ENCODE measurements at regions not wholly inside any gene's neighbourhood (a gene's known extent, or its start where the extent isn't known, plus 50 kb on each side); places are given as distances from the start of the nearest gene placed in this dataset.

DNA sequence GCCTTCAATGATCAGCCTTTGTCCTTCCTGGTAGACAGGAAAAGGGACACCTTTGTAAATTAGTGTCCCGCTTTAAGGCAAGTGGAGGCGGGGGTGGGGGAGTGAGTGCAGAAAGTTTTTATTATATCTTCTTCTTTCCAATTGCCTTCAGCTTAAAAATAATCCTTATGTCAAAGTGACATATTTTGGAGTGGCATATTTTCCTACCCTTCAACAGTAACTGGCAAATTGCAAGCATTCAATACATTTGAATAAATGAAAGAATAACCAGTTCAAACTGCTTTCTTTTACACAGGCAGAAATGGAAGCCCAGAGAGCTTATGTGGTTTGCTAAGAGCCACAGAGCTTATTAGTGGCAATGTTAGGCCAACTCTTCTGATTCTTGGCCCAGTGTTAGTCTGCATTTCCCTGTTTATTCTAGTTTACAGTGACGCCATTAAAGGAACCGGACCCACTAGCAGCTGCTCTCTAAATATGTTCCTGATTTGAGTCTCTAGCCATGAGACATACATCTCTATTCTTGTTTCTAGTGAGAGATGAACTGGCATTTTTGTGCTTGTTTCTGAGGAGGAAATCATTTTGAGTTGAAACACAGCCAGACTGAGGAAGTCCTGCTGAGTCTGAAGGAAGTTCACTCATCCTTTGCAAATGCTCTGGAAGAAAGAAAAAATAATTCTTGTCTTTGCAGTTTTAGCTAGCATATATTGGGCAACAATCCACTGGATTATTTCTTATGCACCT is 468.7 kb downstream of the NOVA1 start:
- DNase-seq (ENCODE audit: low spot score), result no peak

DNA sequence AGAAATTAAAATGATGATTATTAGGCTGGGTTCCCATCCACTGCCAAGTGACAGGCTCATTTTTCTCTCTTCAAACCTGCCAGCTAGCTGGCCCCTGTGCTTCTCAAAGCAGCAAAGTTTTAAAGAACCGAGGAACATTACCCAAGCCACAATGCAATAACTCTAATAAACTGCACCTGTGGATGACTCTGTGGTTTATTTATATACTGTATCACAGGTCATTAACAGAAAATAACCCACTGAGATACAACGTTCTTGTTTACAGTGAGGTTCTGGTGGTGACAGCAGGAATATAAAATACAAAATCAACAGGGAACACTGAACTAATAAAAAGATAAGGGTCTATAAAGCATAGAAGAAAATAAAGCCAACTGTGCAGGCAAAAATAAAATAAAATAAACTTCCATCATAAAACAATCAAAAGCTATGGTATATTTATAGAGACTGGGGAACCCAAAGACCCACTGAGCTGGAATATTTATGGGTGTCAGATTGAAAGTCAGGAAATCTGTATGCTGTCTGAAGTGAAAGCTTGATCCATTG is 472.9 kb downstream of the NOVA1 start:
- DNase-seq (ENCODE audit: low spot score), result no peak

DNA sequence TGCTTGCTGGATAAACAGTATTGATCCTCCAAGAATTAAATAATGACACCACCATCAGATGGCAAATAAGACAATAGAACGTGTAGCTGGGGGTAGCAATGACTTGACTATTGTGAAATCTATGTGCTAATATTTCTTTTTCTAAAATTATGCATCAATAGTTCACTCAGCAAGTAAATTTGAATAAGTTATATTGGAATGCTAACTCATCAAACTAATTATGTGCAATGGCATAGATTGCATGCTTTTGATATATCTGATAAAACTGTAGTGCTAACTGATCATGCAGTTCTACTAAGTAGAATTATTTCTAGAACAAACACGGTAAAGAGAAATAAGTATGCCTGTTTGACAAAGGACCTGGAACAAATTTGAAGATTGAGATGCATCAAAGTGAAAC is 474.4 kb downstream of the NOVA1 start:
- DNase-seq (ENCODE audit: low spot score), result no peak

DNA sequence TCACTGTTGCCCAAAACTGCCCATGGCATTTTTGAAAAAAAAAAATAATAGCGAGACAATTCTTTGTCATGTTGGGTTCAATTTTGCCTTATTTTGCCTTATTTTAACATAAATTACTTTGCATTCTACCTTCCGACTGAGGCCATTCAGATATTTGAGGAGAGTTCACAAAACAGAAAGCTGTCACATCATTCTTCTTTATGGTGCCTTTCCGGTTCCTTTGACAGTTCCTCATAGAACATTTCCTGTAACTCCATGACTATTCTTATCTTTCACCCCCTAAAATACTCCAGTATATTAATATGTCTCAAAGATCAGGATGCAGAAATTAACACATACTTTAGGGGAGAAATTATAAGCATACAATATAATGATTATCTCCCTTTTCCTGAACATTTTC is 476.7 kb downstream of the NOVA1 start:
- no peak for DNase-seq (ENCODE audit: low spot score)

DNA sequence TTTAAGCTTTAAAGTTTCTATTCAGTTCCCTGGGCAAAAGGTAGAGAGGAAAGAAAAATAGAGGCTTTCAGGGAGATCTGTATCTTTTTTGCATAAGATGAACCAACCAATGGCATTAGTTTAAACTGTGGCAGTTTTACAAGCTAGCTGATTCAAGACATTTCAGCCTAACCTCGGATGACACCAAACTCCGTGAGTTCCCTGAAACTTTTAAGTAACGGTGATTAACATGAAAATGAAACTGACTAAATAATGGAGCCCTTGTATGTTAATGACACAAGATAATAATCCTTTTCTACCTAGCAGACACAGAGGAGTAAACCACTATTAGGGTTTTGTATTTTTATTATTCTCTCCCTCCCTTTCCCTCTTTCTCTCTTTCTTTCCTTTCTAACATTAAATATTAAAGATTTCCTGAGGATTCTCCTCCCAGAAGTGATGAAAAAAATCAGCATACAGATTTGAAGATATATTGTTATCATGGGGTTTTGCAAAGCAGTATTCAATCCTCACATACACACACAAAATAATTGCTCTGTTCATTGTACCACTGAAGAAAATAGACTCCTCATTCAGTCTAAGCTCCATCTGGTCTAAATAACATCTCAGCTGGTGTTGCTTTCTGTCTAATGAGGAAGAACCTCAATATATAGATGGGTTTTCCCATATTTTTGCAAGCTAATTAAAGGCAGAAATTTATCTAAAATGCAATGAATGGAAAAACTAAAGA is 483.8 kb downstream of the NOVA1 start:
- DNase-seq (ENCODE audit: low spot score), result no peak

DNA sequence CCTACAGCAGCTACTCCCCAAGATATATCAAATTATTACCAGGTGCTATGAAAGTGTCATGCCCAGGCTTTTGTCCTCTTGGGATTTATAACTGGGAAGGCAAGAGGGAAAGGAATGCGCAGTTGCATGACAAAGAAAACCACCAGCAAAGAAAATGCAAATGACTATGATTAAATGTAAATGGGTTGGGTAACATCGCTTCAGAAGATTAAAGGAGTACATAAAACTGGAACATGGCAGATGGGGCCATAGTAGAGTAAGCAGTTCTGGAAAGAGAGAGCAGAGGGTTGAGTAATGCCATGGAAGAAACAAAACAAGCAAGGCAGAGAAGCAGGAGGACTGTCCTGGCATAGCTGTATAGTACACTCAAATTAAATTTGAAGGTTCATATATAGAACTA is 493.1 kb downstream of the NOVA1 start:
- peak; percentile 13 for DNase-seq (ENCODE audit: low spot score)

DNA sequence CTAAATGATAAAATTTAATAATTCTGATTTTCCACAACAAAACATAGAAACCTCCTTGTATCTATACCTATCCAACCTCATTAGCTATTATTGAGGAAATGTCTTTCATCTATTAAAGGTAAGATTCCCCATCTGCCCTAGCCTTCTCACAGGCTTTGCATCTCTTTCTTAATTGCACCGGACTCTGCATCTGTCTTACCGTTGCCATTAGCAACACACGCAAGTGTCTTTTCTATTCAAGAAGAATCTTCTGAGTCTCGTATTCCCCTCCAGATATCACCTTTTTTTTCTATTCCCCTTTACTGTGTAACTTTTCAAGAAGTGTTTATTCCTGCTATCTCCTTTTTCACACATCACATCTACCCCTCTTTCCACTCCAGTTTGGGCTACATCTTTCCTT is 500.0 kb downstream of the NOVA1 start:
- no peak for DNase-seq (ENCODE audit: low spot score)

DNA sequence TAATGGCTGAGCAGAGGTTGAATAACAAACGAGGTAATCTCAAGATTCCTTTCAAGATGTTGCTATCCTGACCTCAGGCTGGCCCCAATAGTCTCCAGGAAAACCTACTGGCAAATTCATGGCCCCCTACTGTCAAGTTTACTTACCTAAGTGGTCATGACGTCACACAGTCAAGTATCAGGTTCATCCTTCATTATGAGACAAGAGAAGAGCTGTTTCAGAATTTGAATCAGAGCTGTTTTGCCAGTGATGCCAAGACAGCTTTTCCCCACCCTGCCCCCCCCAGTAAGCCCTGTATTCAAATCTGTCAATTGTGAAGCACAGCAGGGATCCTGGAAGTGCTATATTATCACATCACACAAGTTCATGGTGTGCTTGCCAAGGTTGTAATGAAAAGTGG is 509.6 kb downstream of the NOVA1 start:
- DNase-seq (ENCODE audit: low spot score), result peak; percentile 67

DNA sequence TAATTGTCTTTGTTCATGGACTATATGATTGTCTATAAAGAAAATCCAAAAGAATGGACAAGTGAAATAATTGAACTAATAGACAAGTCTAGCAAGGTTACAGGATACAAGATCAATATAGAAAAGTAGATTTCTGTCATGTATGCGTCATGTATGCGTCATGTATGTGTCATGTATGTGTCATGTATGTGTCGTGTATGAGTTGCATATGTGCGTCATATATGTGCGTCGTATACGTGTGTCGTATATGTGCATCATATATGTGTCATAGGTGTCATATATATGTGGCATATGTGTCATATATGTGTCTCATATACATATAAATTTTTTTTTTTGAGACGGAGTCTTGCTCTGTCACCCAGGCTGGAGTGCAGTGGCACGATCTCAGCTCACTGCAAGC is 516.8 kb downstream of the NOVA1 start:
- DNase-seq (ENCODE audit: low spot score), result no peak

DNA sequence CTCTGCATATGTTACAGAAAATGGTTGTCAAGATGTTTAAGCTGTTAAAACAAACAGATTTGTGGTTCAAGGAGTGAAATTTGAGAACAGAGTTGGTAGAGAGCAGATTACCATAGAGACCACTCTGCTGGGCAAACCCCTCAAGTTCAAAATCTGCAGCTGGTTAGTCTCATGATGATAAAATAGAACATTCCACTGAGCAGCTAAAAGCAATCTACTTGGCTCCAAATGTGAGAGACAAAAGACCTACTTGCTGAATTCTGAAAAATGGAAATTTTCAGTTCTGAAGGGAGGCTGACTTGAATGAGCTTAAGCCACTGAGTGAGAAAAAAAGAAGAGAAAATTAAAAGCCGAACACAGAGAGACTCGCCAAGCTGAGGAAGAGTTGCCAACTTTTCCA is 519.3 kb downstream of the NOVA1 start:
- DNase-seq (ENCODE audit: low spot score), result no peak

DNA sequence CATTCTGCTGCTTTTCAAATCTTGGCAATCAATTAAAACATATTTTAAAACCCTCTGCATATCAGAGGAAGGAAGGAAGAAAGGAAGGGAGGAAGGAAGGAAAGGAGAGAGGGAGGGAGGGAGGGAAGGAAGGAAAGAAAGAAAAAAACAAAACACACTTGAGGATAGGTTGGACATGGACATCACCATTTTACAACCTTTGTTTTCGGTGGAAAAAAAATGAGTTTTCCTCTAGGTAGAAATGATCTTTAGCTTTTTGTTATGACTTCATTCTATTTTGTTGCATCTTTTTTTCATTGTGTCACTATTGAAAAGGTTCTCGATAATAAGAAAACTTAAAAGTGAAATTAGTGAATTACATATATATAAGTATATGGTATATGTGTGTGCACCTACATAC is 522.9 kb downstream of the NOVA1 start:
- no peak for DNase-seq (ENCODE audit: low spot score)

DNA sequence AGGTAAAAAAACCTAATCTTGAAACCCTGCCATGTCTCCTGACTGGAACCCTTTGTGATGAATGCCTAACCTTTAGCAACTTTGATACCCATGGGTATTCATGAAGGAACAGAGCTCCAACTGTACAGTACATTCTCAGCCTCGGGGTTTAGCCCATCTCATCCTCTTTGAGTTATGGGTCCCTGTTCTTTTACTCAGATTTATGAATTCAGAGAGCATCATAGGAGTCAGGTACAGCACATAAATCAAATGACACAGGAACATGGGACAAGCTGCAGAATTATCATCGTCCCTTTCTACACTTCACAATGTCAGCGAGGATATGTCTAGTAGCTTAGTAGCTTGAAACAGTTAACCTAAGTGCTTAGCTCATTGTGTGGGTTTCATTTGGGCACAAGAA is 527.4 kb downstream of the NOVA1 start:
- DNase-seq (ENCODE audit: low spot score), result no peak

DNA sequence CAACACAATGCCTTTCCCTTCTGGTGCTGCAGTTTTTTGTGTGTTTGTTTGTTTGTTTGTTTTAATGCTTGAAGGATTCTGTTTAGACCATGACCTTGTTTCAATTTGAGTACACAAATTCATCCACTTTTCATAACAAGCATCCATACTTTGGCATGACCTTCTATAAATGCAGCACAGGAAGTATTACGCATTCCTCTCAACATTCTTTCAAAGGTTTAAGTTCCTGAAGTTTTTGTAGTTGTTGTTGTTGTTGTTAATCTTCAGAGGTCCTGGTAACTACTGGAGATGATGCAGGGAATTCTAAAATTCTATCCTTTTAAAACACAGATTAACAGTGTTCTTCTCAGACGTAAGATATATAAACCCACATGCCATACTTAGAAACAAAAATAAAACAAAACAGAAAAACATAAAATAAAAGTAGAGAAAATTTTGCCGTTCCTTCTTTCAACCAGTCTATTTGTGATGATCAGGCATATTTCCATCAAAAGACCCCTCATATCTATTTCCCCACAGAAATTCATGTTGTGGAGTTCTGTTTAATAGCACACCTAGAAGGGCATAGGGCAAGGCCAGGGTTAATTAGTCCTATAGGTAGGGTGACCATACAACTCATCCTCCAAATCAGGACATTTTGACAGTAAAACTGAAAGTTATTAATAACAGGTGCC is 529.9 kb downstream of the NOVA1 start:
- DNase-seq (ENCODE audit: low spot score), result no peak

DNA sequence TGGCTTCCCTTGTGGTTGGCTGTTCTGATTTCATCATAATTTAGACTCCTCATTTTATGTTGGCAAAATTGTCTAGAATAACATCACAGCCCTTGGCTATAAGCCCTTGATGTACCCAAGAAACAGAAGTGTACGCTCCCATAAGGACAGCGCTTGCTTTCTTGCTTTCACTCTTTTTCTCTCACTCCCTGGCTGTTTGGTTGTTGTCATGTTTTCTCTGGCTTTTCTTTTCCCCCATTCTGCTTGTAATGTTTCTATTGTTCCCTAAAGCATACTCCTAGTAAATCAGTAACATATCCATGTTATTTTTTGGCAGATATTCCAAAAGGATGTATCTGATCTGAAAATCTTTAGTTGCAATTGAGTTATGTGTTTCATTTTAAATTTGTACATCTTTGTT is 530.5 kb downstream of the NOVA1 start:
- DNase-seq (ENCODE audit: low spot score), result no peak

DNA sequence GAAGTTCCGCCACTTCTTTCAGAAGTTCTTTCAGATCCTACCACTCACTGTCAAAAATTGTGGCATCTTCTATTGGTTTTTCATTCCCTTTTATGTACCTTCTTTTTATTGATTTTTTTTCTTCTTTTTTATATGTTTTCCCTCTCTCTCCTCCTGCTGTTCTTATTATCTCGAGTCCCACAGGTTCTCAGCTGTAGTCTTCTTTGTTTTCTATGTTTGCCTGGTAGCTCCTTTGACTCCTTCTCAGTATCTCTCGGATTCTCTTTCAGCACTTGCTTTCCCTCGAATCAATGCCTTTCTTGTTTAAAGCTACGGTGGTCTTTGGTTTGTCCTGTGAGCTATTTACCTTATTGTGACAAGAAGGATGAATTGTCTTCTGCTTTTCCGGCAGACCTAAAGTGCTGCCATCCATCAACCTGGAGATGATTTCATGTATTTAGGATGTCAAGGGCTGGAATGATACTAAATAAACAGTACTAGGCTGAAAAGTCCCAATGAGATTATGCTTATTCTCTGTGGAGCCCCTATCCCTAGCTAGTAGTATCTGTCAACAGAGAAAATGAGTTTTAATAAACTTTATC is 541.7 kb downstream of the NOVA1 start:
- no peak for DNase-seq (ENCODE audit: low spot score)

DNA sequence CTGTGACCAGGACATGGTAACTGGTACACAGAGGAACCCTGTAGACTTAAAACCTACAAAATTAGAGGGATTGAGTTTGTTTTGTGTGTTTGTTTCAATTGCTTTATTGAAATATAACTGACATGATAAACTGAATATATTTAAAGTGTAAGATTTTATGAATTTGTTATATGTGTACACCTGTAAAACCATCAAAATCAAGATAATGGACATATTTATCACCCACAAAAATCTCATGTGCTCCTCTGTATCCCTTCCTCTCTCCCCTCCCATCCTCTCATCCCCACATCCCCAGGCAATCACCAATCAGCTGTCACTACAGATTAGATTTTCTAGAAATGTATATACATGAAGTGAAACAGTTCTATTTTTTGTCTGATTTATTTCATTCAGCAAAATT is 565.5 kb downstream of the NOVA1 start:
- no peak for DNase-seq (ENCODE audit: low spot score)

DNA sequence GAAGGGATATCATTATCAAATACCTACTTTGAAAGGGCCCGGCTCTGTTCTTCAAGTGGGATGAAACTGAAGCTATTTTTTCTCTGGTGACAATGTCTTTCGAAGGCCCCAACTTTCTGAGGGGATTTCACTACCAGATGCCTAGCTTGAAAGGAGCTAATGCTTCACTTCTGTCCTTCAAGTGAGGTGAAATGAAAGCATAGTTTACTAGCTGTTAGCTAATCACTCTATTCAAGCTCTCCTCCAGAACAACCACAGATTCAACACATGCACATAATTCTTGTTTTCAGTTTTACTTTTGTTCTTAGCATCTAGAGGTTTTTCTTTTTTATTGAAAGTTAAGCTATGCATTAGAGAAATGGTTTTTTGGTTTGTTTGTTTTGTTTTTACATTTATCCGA is 571.4 kb downstream of the NOVA1 start:
- DNase-seq (ENCODE audit: low spot score), result no peak

DNA sequence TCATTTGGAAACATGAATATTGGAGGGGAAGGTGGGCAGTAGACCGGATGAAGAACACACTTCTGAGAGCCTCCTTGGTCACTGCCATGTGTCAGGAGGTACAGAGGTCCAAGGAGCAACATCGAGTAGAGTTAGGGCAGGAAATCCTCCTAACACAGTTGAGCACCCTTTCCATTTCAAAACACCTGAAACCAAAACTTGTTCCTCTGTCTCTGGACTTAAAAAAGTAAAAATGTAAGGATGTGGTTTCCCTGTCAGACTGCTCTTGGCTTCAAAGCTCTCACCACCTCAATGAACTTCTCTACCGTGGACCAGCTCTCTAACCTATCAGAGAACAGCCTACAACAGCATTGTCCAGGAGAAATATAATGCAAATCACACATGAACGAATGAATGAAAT is 573.9 kb downstream of the NOVA1 start:
- no peak for DNase-seq (ENCODE audit: low spot score)

DNA sequence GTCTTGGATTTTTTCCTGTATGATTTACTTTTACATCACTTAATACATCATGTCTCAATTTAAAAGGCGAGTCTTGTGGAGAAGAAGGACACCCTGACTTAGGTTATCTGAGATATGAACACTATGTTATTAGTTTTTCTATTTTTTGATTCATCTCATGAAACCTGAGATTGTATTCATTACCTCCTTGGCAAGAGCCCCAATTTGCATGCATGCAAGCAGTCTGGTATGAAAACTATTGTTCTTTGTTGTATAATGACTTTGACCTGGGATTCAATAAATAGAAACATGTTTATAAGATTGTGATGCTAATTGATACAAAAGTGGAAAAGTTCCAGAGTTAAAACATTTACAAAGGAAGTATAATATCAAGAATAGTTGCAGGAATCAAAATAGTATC is 576.1 kb downstream of the NOVA1 start:
- DNase-seq (ENCODE audit: low spot score), result no peak

DNA sequence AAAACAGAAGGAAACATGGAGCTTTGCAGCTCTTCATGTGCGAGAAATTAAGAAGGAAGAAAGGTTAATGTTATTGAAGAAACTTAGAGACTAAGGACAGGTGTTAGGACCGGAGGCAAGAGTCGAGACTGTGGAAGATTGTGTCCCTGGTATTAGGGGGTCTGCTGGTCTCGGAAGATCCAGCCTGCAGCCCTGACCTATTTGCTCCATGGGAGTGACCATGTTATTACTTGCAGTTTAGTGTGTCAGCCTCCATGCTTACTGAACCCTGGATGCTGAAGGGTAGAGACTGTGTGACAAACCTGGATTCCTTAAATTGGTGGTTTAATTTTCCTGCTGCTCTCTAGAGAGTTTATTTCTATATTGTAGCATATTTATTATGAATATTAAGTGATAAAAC is 580.6 kb downstream of the NOVA1 start:
- no peak for DNase-seq (ENCODE audit: low spot score)

DNA sequence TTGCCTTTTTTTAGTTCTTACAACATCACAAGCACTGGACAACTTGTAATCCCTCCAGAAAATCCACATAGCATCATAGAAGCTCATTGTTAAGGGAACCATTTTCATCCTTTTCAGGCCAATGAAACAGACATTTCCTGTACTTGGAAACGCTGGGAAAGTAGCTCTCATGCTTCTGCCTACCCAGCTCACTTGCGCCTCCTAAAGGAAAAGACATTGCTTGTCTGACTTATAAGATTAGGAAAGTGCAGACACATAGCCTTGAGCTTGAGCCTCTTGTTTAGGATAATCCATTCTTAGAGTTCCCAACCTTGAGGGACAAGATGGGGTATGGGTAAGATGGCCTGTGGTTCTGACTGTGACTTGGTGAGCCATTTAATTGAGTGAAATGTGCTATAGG is 589.5 kb downstream of the NOVA1 start:
- DNase-seq (ENCODE audit: low spot score), result peak; percentile 41

DNA sequence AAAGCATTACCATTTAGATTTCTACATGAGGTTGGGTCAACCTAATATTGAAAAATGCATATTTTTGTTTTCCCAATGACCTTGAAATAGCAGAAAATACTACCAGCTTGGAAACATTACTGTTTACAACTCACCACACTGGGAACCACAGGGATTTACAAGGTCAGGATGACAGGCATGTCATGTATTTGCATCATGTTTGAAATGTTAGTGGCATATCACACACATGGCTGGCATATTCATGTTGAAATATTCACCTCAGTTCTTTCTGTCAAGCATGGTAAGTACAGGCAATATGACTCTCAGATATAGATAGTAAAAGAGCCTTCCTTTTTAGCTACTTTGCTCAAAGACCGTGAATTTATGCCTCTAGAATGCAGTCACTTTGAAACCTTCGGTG is 593.5 kb downstream of the NOVA1 start:
- DNase-seq (ENCODE audit: low spot score), result no peak

DNA sequence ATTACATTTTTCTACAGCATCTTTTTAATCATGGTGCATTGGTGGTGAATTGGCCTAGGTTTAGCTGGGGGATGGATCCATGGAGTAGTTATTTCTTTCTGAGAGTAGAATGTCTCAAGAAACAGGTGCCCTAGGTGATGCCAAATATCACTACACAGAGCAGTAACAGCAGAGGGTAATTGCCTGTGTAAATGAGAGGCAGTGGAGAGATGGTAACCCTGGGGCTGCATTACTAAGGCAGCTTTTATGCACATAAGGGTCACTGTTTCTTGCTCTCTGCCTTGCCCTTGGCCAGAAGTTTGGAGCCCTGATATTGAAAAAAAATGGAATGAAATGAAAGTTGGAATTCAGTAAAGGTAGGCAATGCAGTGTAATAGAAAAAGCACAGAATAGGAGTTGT is 604.0 kb downstream of the NOVA1 start:
- DNase-seq (ENCODE audit: low spot score), result no peak
